Upper lobe of left lung (tissue), 4 donors: ENCODE measurements at regions not wholly inside any gene's neighbourhood (a gene's known extent, or its start where the extent isn't known, plus 50 kb on each side); places are given as distances from the start of the nearest gene placed in this dataset.

Experiments used
- POLR2A ChIP-seq, 4 donors: fragments of 450-650 bp; IDR thresholded peaks; one replicate each; pipeline ENCODE4 v1.5.1; 2016 to 2017; ENCODE audit warnings: antibody characterized with exemption in 4 of 4, mild to moderate bottlenecking in 2 of 4
- TF ChIP-seq, protein P1 (sequence below), 6 experiments: fragments of 450-650 bp in 4 of 6; fragments of 200-600 bp in 2 of 6; sonication (generic) in 2 of 6; IDR thresholded peaks; one replicate each; pipeline ENCODE4 v1.5.1; 2016 to 2019; ENCODE audit warnings: antibody characterized with exemption in 6 of 6

DNA sequence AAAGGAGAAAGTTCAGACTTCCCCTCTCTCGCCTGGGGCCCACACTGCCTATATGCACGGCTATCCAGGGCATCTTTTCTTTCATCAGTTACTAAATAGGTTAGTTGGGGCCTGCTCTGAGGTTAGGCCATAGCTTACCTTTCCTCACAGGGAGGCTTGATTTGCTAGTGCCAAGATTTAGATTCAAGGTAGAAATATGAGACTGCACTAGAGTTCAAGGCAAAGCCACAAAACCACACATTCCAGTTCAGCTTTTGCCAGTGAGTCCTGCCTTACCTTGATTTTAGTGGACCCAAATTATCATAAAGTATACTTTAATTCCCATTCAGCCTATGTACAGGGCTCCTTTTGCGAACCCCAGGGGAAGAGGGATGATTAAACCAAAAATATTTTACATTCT is 762.8 kb downstream of the PDHA2 start:
- TF ChIP-seq, protein P1, sequence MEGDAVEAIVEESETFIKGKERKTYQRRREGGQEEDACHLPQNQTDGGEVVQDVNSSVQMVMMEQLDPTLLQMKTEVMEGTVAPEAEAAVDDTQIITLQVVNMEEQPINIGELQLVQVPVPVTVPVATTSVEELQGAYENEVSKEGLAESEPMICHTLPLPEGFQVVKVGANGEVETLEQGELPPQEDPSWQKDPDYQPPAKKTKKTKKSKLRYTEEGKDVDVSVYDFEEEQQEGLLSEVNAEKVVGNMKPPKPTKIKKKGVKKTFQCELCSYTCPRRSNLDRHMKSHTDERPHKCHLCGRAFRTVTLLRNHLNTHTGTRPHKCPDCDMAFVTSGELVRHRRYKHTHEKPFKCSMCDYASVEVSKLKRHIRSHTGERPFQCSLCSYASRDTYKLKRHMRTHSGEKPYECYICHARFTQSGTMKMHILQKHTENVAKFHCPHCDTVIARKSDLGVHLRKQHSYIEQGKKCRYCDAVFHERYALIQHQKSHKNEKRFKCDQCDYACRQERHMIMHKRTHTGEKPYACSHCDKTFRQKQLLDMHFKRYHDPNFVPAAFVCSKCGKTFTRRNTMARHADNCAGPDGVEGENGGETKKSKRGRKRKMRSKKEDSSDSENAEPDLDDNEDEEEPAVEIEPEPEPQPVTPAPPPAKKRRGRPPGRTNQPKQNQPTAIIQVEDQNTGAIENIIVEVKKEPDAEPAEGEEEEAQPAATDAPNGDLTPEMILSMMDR (IDR thresholded peaks at IDR 0.05) = no peak
- TF ChIP-seq POLR2A (IDR thresholded peaks at IDR 0.05) = no peak
